H1 (cell line): ENCODE measurements at regions not wholly inside any gene's neighbourhood (a gene's known extent, or its start where the extent isn't known, plus 50 kb on each side); places are given as distances from the start of the nearest gene placed in this dataset.

Experiments used
- CTCF ChIA-PET: fragments of 300-600 bp; sonication (Branson Sonifier 250); formaldehyde crosslinking; loops from one replicate; lab custom pipeline; 2021; ENCODE audit not compliant: partially characterized antibody; lab: Charles Lee
- POLR2A ChIA-PET: fragments of 300-600 bp; sonication (Branson Sonifier 250); formaldehyde crosslinking; loops from one replicate; lab custom pipeline; 2021; ENCODE audit warnings: inconsistent platforms; ENCODE audit not compliant: partially characterized antibody; lab: Charles Lee
- DNase-seq, 2 experiments: peaks; one replicate each; pipeline versions ENCODE4 v3.0.0 to v3.0.0-alpha.2; 2010 to 2022; ENCODE audit warnings: low spot score in 2 of 2, low read depth in 1 of 2, mixed read lengths in 1 of 2
- FAIRE-seq: peaks from 2 replicates; lab custom pipeline; 2011; peaks lifted over from hg19 to GRCh38; lab: Jason Lieb, UNC
- H2AFZ ChIP-seq: 2 replicates; pipeline ENCODE4 v1.8.1; 2012; ENCODE audit warnings: low read length, inconsistent platforms
- H2AK5ac ChIP-seq: 2 replicates; pipeline ENCODE4 v1.6.1; 2013; ENCODE audit warnings: low read depth, low read length
- H2BK120ac ChIP-seq: replicated peaks from 2 replicates; pipeline ENCODE3; 2013; ENCODE audit warnings: low read depth, low read length, inconsistent platforms
- H2BK12ac ChIP-seq: 2 replicates; pipeline ENCODE4 v1.6.1; 2013; ENCODE audit warnings: low read depth, low read length
- H2BK15ac ChIP-seq: 2 replicates; pipeline ENCODE4 v1.6.1; 2013; ENCODE audit warnings: low read length
- H2BK20ac ChIP-seq: 2 replicates; pipeline ENCODE4 v1.6.1; 2013; ENCODE audit warnings: low read length
- H2BK5ac ChIP-seq: 2 replicates; pipeline ENCODE4 v1.6.1; 2013; ENCODE audit warnings: low read depth, low read length
- H3K14ac ChIP-seq: 2 replicates; pipeline ENCODE4 v1.6.1; 2013; ENCODE audit warnings: inconsistent platforms; ENCODE audit not compliant: insufficient read length
- H3K18ac ChIP-seq: 2 replicates; pipeline ENCODE4 v1.6.1; 2013; ENCODE audit warnings: low read length; ENCODE audit errors: extremely low read depth
- H3K23ac ChIP-seq: 2 replicates; pipeline ENCODE4 v1.6.1; 2013; ENCODE audit warnings: inconsistent platforms; ENCODE audit not compliant: insufficient read length
- H3K23me2 ChIP-seq: 2 replicates; pipeline ENCODE4 v1.6.1; 2013; ENCODE audit warnings: low read depth, low read length
- H3K27ac ChIP-seq: 2 replicates; pipeline ENCODE4 v1.6.1; 2011; ENCODE audit warnings: low read depth, low read length, inconsistent platforms
- H3K27me3 ChIP-seq, 4 experiments: replicated peaks in 1 of 4; 1 replicate in 1 of 4; 2 replicates in 3 of 4; pipeline versions ENCODE4 v1.6.1 to v1.8.1; 2011 to 2013; ENCODE audit warnings: low read length in 3 of 4, mild to moderate bottlenecking in 3 of 4, inconsistent platforms in 2 of 4, mixed read lengths in 2 of 4, moderate library complexity in 1 of 4; ENCODE audit not compliant: control insufficient read depth in 3 of 4, insufficient read depth in 3 of 4; ENCODE audit errors: extremely low read depth in 1 of 4
- H3K36me3 ChIP-seq, 4 experiments: 2 replicates each; pipeline versions ENCODE4 v1.6.1 to v1.8.1; 2011 to 2013; ENCODE audit warnings: mild to moderate bottlenecking in 4 of 4, low read length in 3 of 4, moderate library complexity in 2 of 4, control low read depth in 1 of 4, inconsistent platforms in 1 of 4; ENCODE audit not compliant: insufficient read depth in 4 of 4, control insufficient read depth in 2 of 4
- H3K4ac ChIP-seq: replicated peaks from 2 replicates; pipeline ENCODE3; 2013; ENCODE audit warnings: low read length, low read depth, mixed read lengths, inconsistent platforms; ENCODE audit not compliant: insufficient read length
- H3K4me1 ChIP-seq, 4 experiments: replicated peaks in 1 of 4; 1 replicate in 1 of 4; 2 replicates in 3 of 4; pipeline versions ENCODE4 v1.6.1 to v1.8.1; 2011 to 2013; ENCODE audit warnings: low read length in 3 of 4, inconsistent platforms in 2 of 4, mixed read lengths in 1 of 4; ENCODE audit not compliant: insufficient read depth in 4 of 4, control insufficient read depth in 3 of 4
- H3K4me2 ChIP-seq, 2 experiments: 2 replicates each; pipeline versions ENCODE4 v1.6.1 to v1.8.1; 2011 to 2013; ENCODE audit warnings: low read depth in 2 of 2, low read length in 2 of 2, control low read depth in 1 of 2, inconsistent platforms in 1 of 2, mild to moderate bottlenecking in 1 of 2; ENCODE audit not compliant: insufficient read depth in 1 of 2
- H3K4me3 ChIP-seq, 4 experiments: fragments of 200-600, 300-600 bp in 1 of 4; sonication (generic), shearing (Covaris generic), sonication (Bioruptor Twin) in 1 of 4; 2 replicates each; pipeline versions ENCODE4 v1.5.1 to v1.8.1; 2011 to 2016; ENCODE audit warnings: low read length in 4 of 4, low read depth in 3 of 4, control low read depth in 2 of 4, inconsistent platforms in 2 of 4, mild to moderate bottlenecking in 2 of 4, mixed read lengths in 1 of 4, moderate library complexity in 1 of 4; ENCODE audit not compliant: insufficient read depth in 2 of 4; ENCODE audit errors: extremely low read depth in 1 of 4
- H3K56ac ChIP-seq: replicated peaks from 2 replicates; pipeline ENCODE3; 2013; ENCODE audit warnings: low read depth, mild to moderate bottlenecking, mixed read lengths, low read length, inconsistent platforms; ENCODE audit not compliant: insufficient read length
- H3K79me1 ChIP-seq: 2 replicates; pipeline ENCODE4 v1.6.1; 2013; ENCODE audit warnings: low read depth, low read length, control low read depth
- H3K79me2 ChIP-seq, 2 experiments: 2 replicates each; pipeline versions ENCODE4 v1.6.1 to v1.8.1; 2012 to 2013; ENCODE audit warnings: low read length in 2 of 2, mild to moderate bottlenecking in 2 of 2, inconsistent platforms in 1 of 2; ENCODE audit not compliant: insufficient read depth in 2 of 2, control insufficient read depth in 1 of 2
- H3K9ac ChIP-seq, 4 experiments: replicated peaks in 1 of 4; 1 replicate in 1 of 4; 2 replicates in 3 of 4; pipeline versions ENCODE4 v1.6.1 to v1.8.1; 2011 to 2013; ENCODE audit warnings: low read depth in 3 of 4, low read length in 3 of 4, control low read depth in 2 of 4, mild to moderate bottlenecking in 2 of 4, moderate library complexity in 2 of 4, inconsistent platforms in 1 of 4; ENCODE audit errors: extremely low read depth in 1 of 4
- H3K9me3 ChIP-seq, 2 experiments: 2 replicates each; pipeline versions ENCODE4 v1.6.1 to v1.8.1; 2012 to 2013; ENCODE audit warnings: mild to moderate bottlenecking in 2 of 2, moderate library complexity in 2 of 2, control low read depth in 1 of 2, inconsistent platforms in 1 of 2, low read depth in 1 of 2, low read length in 1 of 2, mixed read lengths in 1 of 2; ENCODE audit not compliant: insufficient read depth in 2 of 2
- H4K20me1 ChIP-seq, 2 experiments: replicated peaks in 1 of 2; 2 replicates each; pipeline versions ENCODE3 to v1.8.1; 2011 to 2013; ENCODE audit warnings: inconsistent platforms in 2 of 2, low read length in 2 of 2, mild to moderate bottlenecking in 1 of 2; ENCODE audit not compliant: insufficient read depth in 2 of 2, control insufficient read depth in 1 of 2
- H4K5ac ChIP-seq: 2 replicates; pipeline ENCODE4 v1.6.1; 2013; ENCODE audit warnings: low read length, low read depth, mixed read lengths, inconsistent platforms; ENCODE audit not compliant: insufficient read length
- H4K8ac ChIP-seq: 2 replicates; pipeline ENCODE4 v1.8.0; 2013; ENCODE audit warnings: mild to moderate bottlenecking, moderate library complexity, low read length, inconsistent platforms; ENCODE audit not compliant: insufficient read depth; ENCODE audit errors: extremely low read depth
- H4K91ac ChIP-seq: replicated peaks from 2 replicates; pipeline ENCODE3; 2013; ENCODE audit warnings: low read length, mixed read lengths, inconsistent platforms; ENCODE audit not compliant: insufficient read length
- ATF2 ChIP-seq: IDR thresholded peaks from 2 replicates; pipeline ENCODE4 v1.6.1; 2012; ENCODE audit warnings: low read length, inconsistent platforms
- RFX5 ChIP-seq: IDR thresholded peaks from 2 replicates; pipeline ENCODE4 v1.6.1; 2011; ENCODE audit warnings: low read depth, low read length, improper control_type of control experiment, borderline replicate concordance
- WGBS, 2 experiments: shearing (Covaris generic) in 1 of 2; methylation state at CpG; one replicate each; pipeline versions ENCODE4 v1.1.6 to v1.1.7; 2013 to 2015; ENCODE audit warnings: low lambda C conversion rate in 2 of 2, mixed read lengths in 2 of 2, inconsistent platforms in 1 of 2, low coverage in 1 of 2, missing lambda C conversion rate in 1 of 2; ENCODE audit not compliant: insufficient replicate concordance in 2 of 2, insufficient coverage in 1 of 2, insufficient read length in 1 of 2; ENCODE audit errors: extremely low coverage in 1 of 2, missing lambda C conversion rate in 1 of 2; 5-methylcytosine and 5-hydroxymethylcytosine counted together

GRCh38 chr10:3418041-3418754 lies 245.6 kb upstream of the PITRM1 start:
- H3K9ac ChIP-seq, result no peak overlapping the region

More at GRCh38 chr10:3418041-3418754, 245.6 kb upstream of the PITRM1 start:
- no peak overlapping the region for H3K4ac ChIP-seq
- no peaks in the 10 kb centered on the region for H3K27me3 ChIP-seq
- H4K5ac ChIP-seq, result no peak overlapping the region
- H2BK12ac ChIP-seq, result no peak overlapping the region
- H3K27ac ChIP-seq, result no peak overlapping the region
- H3K79me2 ChIP-seq, result no peaks in the 10 kb centered on the region
- no peak overlapping the region for H4K8ac ChIP-seq
- no peaks in the 10 kb centered on the region for H3K36me3 ChIP-seq
- POLR2A ChIA-PET, result no interaction called here
- no peaks in the 10 kb centered on the region for H3K9me3 ChIP-seq
- H2BK15ac ChIP-seq, result no peak overlapping the region
- no peak overlapping the region for H3K56ac ChIP-seq
- H3K4me2 ChIP-seq, result no peak overlapping the region
- H3K4me1 ChIP-seq, result no peaks in the 10 kb centered on the region
- H3K23ac ChIP-seq, result no peak overlapping the region
- 87% methylated on average over 13 of the region's 13 CpGs; no CpG with 5 or more reads in 1 of the 2 experiments for WGBS, 2 experiments
- DNase-seq, result no peak
- no peak for TF ChIP-seq RFX5
- no peak for TF ChIP-seq ATF2
- TF ChIP-seq, all 59 proteins: peak for 0
- FAIRE-seq, result no peak
- no peak overlapping the region for H2AK5ac ChIP-seq
- no peak overlapping the region for H2BK20ac ChIP-seq
- no peak overlapping the region for H3K18ac ChIP-seq
- H3K14ac ChIP-seq, result no peak overlapping the region
- no peak overlapping the region for H2BK5ac ChIP-seq
- H3K4me3 ChIP-seq, result no peak overlapping the region
- H3K23me2 ChIP-seq, result no peaks in the 10 kb centered on the region
- no peak overlapping the region for H4K91ac ChIP-seq
- no peaks in the 10 kb centered on the region for H3K79me1 ChIP-seq
- no peaks in the 10 kb centered on the region for H4K20me1 ChIP-seq
- CTCF ChIA-PET, result interaction anchor here (0.6 kb wide), 1 partner anchor 59 kb away, joined by 3 read pairs; no protein-coding TSS in a partner anchor
- H2AFZ ChIP-seq, result no peak overlapping the region
- no peak overlapping the region for H2BK120ac ChIP-seq
